WTC11 (cell line): ENCODE measurements at regions not wholly inside any gene's neighbourhood (a gene's known extent, or its start where the extent isn't known, plus 50 kb on each side); places are given as distances from the start of the nearest gene placed in this dataset.

Experiments used
- ATAC-seq: fragments of 200-7000 bp; cut with Tn5 transposase; 2 replicates; pipeline ENCODE4 v1.10.0; 2021; ENCODE audit warnings: mild to moderate bottlenecking, moderate library complexity
- CTCF ChIA-PET: fragments of 300-600 bp; sonication (Branson Sonifier 250); formaldehyde crosslinking; loops from one replicate; lab custom pipeline; 2021; ENCODE audit warnings: antibody characterized with exemption; lab: Charles Lee
- POLR2A ChIA-PET: fragments of 350-600 bp; sonication (Branson Sonifier 250); formaldehyde crosslinking; loops from one replicate; lab custom pipeline; 2021; ENCODE audit warnings: antibody characterized with exemption; lab: Charles Lee
- DNase-seq: peaks from one replicate; pipeline ENCODE4 v3.0.0; 2021; ENCODE audit warnings: low spot score
- H3K27ac Mint-ChIP-seq: 2 replicates; pipeline ENCODE4 v1.8.0; 2021; ENCODE audit warnings: mixed read lengths
- H3K27me3 Mint-ChIP-seq: 2 replicates; pipeline ENCODE4 v1.8.0; 2021; ENCODE audit warnings: low read depth, mild to moderate bottlenecking, moderate library complexity, mixed read lengths
- H3K36me3 Mint-ChIP-seq: 2 replicates; pipeline ENCODE4 v1.8.0; 2021; ENCODE audit warnings: mixed read lengths
- H3K4me1 Mint-ChIP-seq: 2 replicates; pipeline ENCODE4 v1.8.0; 2022; ENCODE audit warnings: mixed read lengths
- H3K4me3 Mint-ChIP-seq: 2 replicates; pipeline ENCODE4 v1.8.0; 2021; ENCODE audit warnings: mild to moderate bottlenecking, moderate library complexity, mixed read lengths
- H3K9me3 Mint-ChIP-seq: 2 replicates; pipeline ENCODE4 v1.8.0; 2021; ENCODE audit warnings: mixed read lengths
- CDX4 ChIP-seq: fragments of 250-450 bp; sonication (Bioruptor Pico); IDR thresholded peaks from 2 replicates; pipeline ENCODE4 v1.9.0; 2021; ENCODE audit warnings: moderate library complexity, mild to moderate bottlenecking, inconsistent platforms, borderline replicate concordance
- CREM ChIP-seq: sonication (generic); formaldehyde crosslinking; IDR thresholded peaks from 2 replicates; pipeline ENCODE4 v1.8.1; 2022; ENCODE audit warnings: mild to moderate bottlenecking, missing genetic modification reagents, moderate library complexity
- CTCF ChIP-seq: fragments of 200-600 bp; IDR thresholded peaks from 2 replicates; pipeline ENCODE4 v1.8.0; 2022; ENCODE audit warnings: antibody characterized with exemption
- ERG ChIP-seq: fragments of 250-450 bp; sonication (Bioruptor Pico); IDR thresholded peaks from 2 replicates; pipeline ENCODE4 v1.8.0; 2021; ENCODE audit warnings: mild to moderate bottlenecking
- ESRRA ChIP-seq: sonication (generic); formaldehyde crosslinking; IDR thresholded peaks from 2 replicates; pipeline ENCODE4 v1.8.1; 2022; ENCODE audit warnings: mild to moderate bottlenecking, missing genetic modification reagents, borderline replicate concordance
- ETV6 ChIP-seq: sonication (generic); formaldehyde crosslinking; IDR thresholded peaks from 2 replicates; pipeline ENCODE4 v1.8.1; 2022; ENCODE audit warnings: mild to moderate bottlenecking, missing genetic modification reagents
- FOXP4 ChIP-seq: sonication (generic); formaldehyde crosslinking; IDR thresholded peaks from 2 replicates; pipeline ENCODE4 v1.8.0; 2022; ENCODE audit warnings: mild to moderate bottlenecking, missing genetic modification reagents
- GABPB1 ChIP-seq: sonication (generic); formaldehyde crosslinking; IDR thresholded peaks from 2 replicates; pipeline ENCODE4 v1.8.1; 2023; ENCODE audit warnings: mild to moderate bottlenecking, missing genetic modification reagents
- HMGXB4 ChIP-seq: sonication (generic); formaldehyde crosslinking; IDR thresholded peaks from 2 replicates; pipeline ENCODE4 v1.8.1; 2023; ENCODE audit warnings: mild to moderate bottlenecking, moderate library complexity, missing genetic modification reagents
- IRF1 ChIP-seq: sonication (generic); formaldehyde crosslinking; IDR thresholded peaks from 2 replicates; pipeline ENCODE4 v1.8.0; 2023; ENCODE audit warnings: missing genetic modification reagents
- JAZF1 ChIP-seq: fragments of 250-450 bp; sonication (Bioruptor Pico); IDR thresholded peaks from 2 replicates; pipeline ENCODE4 v1.9.0; 2021; ENCODE audit warnings: moderate library complexity, mild to moderate bottlenecking, inconsistent platforms
- KAT7 ChIP-seq: sonication (generic); formaldehyde crosslinking; IDR thresholded peaks from 2 replicates; pipeline ENCODE4 v1.8.1; 2023; ENCODE audit warnings: missing genetic modification reagents, mild to moderate bottlenecking, borderline replicate concordance
- MYBL2 ChIP-seq: sonication (generic); formaldehyde crosslinking; IDR thresholded peaks from 2 replicates; pipeline ENCODE4 v1.8.1; 2023; ENCODE audit warnings: mild to moderate bottlenecking, moderate library complexity, missing genetic modification reagents
- NFE2L1 ChIP-seq: sonication (generic); formaldehyde crosslinking; IDR thresholded peaks from 2 replicates; pipeline ENCODE4 v1.8.1; 2023; ENCODE audit warnings: missing genetic modification reagents
- NR2C2 ChIP-seq: sonication (generic); formaldehyde crosslinking; IDR thresholded peaks from 2 replicates; pipeline ENCODE4 v1.8.0; 2022; ENCODE audit warnings: mild to moderate bottlenecking, missing genetic modification reagents
- PREB ChIP-seq: sonication (generic); formaldehyde crosslinking; IDR thresholded peaks from 2 replicates; pipeline ENCODE4 v1.8.1; 2022; ENCODE audit warnings: mild to moderate bottlenecking, missing genetic modification reagents, moderate library complexity, borderline replicate concordance
- PRRX2 ChIP-seq: fragments of 250-450 bp; sonication (Bioruptor Pico); IDR thresholded peaks from 2 replicates; pipeline ENCODE4 v1.8.0; 2021; ENCODE audit warnings: mild to moderate bottlenecking
- TEAD4 ChIP-seq: sonication (generic); formaldehyde crosslinking; IDR thresholded peaks from 2 replicates; pipeline ENCODE4 v1.8.0; 2022; ENCODE audit warnings: mild to moderate bottlenecking, missing genetic modification reagents
- ZNF532 ChIP-seq: fragments of 250-450 bp; sonication (Bioruptor Pico); IDR thresholded peaks from 2 replicates; pipeline ENCODE4 v1.9.0; 2021; ENCODE audit warnings: mild to moderate bottlenecking, borderline replicate concordance

GRCh38 chr1:198056255-198056654 lies 100.5 kb upstream of the NEK7 start:
- ChIA-PET CTCF (interaction anchor here (0.8 kb wide), 1 partner anchor 58 kb away, joined by 3 read pairs; no protein-coding TSS in a partner anchor), POLR2A (no interaction called here)
- Mint-ChIP-seq H3K4me3 (no peak overlapping the region), H3K27ac (no peak overlapping the region), H3K36me3 (no peaks in the 10 kb centered on the region), H3K9me3 (no peaks in the 10 kb centered on the region), H3K27me3 (no peaks in the 10 kb centered on the region), H3K4me1 (no peaks in the 10 kb centered on the region)
- TF ChIP-seq CTCF (peak; percentile 52), TEAD4 (CRISPR knock-in tag) (no peak)
- peak; percentile 100 for ATAC-seq
- peak; percentile 76 for DNase-seq

GRCh38 chr1:198064181-198064580 lies 92.6 kb upstream of the NEK7 start:
- Mint-ChIP-seq H3K36me3 (no peaks in the 10 kb centered on the region), H3K27ac (no peak overlapping the region), H3K9me3 (no peaks in the 10 kb centered on the region), H3K4me3 (no peak overlapping the region), H3K27me3 (no peaks in the 10 kb centered on the region), H3K4me1 (no peaks in the 10 kb centered on the region)
- ChIA-PET POLR2A (no interaction called here), CTCF (no interaction called here)
- ATAC-seq (no peak), DNase-seq (no peak)
- TF ChIP-seq PRRX2 (CRISPR knock-in tag) = no peak
- no peak for TF ChIP-seq NFE2L1 (CRISPR knock-in tag)
- no peak for TF ChIP-seq FOXP4 (CRISPR knock-in tag)
- no peak for TF ChIP-seq ZNF532 (CRISPR knock-in tag)
- TF ChIP-seq KAT7 (CRISPR knock-in tag) = no peak
- TF ChIP-seq CREM = no peak
- no peak for TF ChIP-seq MYBL2

GRCh38 chr1:198068285-198068684 lies 88.5 kb upstream of the NEK7 start:
- ChIA-PET POLR2A (no interaction called here), CTCF (interaction anchor here (0.7 kb wide), 1 partner anchor 817 kb away, joined by 3 read pairs; no protein-coding TSS in a partner anchor)
- Mint-ChIP-seq H3K9me3 (no peaks in the 10 kb centered on the region), H3K27ac (no peak overlapping the region), H3K4me1 (no peaks in the 10 kb centered on the region), H3K4me3 (no peak overlapping the region), H3K36me3 (no peaks in the 10 kb centered on the region), H3K27me3 (no peaks in the 10 kb centered on the region)
- ATAC-seq = no peak
- no peak for DNase-seq
- TF ChIP-seq NR2C2 (CRISPR knock-in tag) (no peak), HMGXB4 (no peak), ESRRA (no peak), ETV6 (CRISPR knock-in tag) (no peak), PREB (CRISPR knock-in tag) (no peak), ERG (CRISPR knock-in tag) (no peak), CDX4 (no peak), IRF1 (CRISPR knock-in tag) (no peak), GABPB1 (no peak), JAZF1 (CRISPR knock-in tag) (no peak)
